ENCODE measurements at regions not wholly inside any gene's neighbourhood (a gene's known extent, or its start where the extent isn't known, plus 50 kb on each side); places are given as distances from the start of the nearest gene placed in this dataset.

GRCh38 chr14:95442016-95442632, 74.3 kb downstream of the SYNE3 start:
- no peak for DNase-seq (ENCODE audit: low read depth in 2 of 2)

GRCh38 chr14:95440951-95441350, 75.5 kb downstream of the SYNE3 start:
- no peak for DNase-seq (ENCODE audit: low read depth in 2 of 2)

DNA sequence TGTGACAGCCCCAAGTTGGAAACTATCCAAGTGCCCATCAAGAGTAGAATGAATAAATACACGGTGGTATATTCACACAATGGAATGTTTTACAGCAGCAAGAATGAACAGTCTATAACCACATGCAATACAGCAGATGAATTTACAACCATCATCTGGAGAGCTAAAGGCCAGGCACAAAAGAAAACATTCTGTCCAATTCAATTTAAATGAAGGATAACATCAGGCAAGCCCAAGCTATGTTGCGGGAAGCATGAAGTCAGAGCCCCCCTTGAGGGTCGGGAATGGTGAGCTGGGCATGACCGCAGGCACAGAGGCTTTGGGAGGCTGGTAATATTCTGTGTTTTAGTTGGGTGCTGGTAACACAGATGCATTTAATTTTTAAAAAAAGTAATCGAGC, 76.0 kb downstream of the SYNE3 start:
- DNase-seq (ENCODE audit: low read depth in 2 of 2), result no peak

DNA sequence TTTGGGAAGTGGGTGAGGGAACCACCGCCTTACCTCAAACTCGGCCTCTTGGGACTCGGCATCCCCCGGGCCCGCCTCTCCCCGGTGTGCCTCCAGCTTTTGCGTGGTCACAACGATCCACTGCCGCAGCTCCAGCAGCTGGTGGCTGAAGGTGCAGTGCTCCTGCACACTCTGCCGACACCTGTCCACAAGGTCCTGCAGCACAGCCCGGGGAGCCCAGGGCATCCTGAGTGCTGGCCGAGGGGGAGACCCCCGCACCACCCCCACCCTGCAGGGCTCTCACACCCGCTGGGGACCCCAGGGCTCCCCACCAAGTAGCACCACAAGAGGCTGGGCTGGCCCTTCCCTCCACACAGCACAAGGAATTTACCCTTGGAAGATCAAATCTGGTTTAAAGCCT, 76.6 kb downstream of the SYNE3 start:
- no peak for DNase-seq (ENCODE audit: low read depth in 2 of 2)

DNA sequence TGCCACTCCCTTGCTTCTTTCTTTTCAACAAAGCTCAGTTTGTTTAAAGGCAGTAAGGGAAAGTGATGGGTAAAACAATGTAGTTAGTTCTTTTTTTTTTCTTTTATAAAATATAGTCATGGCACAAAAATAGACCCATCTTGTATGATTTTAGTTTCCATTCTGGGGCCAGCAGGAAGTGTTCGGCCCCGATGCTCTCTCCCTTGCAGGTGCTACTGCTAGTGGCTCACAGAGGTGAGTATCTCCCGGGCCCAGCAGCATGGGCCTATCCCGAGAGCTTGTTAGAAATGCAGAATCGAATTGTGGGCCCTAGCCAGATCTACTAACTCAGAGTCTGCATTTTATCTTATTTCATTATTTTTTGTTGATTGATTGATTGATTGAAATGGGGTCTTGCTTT, 78.7 kb downstream of the SYNE3 start:
- no peak for DNase-seq (ENCODE audit: low read depth in 2 of 2)

- no peak for DNase-seq (ENCODE audit: low read depth in 2 of 2)
Observed at GRCh38 chr14:95436354-95436753, 80.1 kb downstream of the SYNE3 start.

- DNase-seq (ENCODE audit: low read depth in 2 of 2), result no peak
Observed at GRCh38 chr14:95434121-95434520, 82.3 kb downstream of the SYNE3 start.

DNA sequence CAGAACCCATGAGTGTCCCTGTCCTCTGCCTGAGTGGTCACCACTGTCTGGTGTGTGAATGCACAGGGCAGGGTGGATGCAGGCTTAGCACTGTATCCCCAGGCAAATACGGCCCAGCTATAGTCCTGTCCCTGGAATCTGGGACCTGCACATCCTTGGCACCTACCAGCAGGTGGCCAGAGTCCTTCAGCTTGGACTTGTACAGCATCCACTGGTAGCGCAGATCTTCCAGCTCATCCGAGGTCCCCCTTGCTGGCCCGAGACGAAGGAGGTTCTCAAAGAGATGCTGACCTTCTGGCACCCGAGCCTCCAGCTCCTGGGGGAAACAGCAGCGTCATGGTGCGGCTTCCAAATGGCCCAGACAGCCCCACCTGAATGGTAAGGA, 83.4 kb downstream of the SYNE3 start:
- no peak for DNase-seq (ENCODE audit: low read depth in 2 of 2)

DNA sequence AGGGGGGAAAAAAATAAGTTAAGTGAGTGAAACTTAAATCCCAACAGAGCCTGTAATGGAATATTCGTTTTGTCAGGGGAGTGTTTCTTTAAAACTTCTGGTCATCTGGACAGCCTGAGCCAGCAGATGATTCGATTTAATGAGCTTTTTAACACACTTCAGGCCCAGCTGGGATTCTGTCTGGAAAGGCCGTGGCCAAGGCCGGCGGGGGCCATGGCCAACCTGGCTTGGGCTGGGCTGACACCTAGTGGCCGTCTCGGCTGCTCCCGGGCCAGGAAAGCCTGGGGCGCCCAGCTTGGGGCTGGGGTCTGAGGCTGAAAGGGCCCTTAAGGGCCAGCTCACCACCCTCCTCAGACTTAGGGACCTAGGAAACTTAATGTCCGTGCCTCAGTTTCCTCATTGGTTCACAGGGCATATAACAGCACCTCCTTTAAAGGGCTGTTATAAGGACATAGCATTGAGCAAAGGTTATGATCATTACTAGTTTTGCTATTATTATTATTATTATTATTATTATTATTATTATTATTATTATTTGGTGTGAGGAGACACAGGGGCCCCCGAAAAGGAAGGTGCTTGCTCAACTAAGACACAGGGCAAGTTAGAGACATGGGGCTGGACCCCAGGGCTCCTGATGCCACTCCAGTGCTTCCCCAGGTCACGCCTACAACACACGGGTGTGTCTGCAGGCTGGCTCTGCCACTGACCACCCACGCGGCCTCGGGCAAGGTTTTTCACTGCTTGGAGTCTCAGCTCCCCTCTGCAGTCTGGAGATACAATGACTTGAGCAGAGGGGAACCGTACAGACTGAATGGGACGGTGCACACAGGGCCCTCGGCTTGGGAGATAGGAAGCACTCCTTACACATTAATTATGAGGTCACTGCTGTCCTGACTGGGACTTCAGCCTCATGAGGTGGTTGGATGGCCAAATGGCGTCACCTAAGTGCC, 84.0 kb downstream of the SYNE3 start:
- no peak for DNase-seq (ENCODE audit: low read depth in 2 of 2)

- DNase-seq (ENCODE audit: low read depth in 2 of 2), result no peak
Observed at GRCh38 chr14:95431199-95432143, 85.0 kb downstream of the SYNE3 start.

GRCh38 chr14:95428557-95428956, 87.9 kb downstream of the SYNE3 start:
- no peak for DNase-seq (ENCODE audit: low read depth in 2 of 2)

- DNase-seq (ENCODE audit: low read depth in 2 of 2), result no peak
Observed at GRCh38 chr14:95426116-95426475, 90.4 kb downstream of the SYNE3 start.

DNA sequence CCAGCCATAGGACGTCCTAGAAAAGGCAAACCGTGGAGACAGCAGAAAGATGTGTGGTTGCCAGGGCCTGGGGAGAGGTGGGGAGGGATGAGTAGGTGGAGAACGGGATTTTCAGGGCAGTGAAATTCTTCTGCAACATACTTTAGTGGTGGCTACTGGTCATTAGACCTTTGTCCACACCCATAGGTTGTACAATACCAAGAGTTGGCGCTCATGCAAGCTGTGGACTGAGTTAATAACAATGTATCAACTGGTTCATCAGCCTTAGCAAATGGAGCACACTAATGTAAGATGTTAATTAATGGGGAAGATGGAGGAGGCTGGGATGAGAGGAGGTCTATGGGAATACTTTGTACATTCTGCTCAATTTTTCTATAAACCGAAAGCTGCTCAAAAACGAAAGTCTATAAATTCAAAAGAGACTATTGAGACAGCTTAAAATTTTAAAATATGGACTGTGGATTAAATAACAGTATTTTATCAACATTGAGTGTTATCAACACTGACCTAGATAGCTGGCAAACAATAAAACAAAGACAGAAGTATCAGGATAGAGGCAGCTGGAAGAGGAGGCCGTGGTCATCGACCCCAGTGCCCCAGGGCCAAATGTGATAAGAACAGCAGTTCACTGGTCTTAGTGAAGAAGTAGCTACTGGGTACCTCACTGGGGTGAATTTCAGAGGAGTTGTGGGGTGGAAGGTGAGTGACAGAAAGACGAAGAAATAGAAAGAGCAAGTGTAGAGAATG, 90.9 kb downstream of the SYNE3 start:
- no peak for DNase-seq (ENCODE audit: low read depth in 2 of 2)

DNA sequence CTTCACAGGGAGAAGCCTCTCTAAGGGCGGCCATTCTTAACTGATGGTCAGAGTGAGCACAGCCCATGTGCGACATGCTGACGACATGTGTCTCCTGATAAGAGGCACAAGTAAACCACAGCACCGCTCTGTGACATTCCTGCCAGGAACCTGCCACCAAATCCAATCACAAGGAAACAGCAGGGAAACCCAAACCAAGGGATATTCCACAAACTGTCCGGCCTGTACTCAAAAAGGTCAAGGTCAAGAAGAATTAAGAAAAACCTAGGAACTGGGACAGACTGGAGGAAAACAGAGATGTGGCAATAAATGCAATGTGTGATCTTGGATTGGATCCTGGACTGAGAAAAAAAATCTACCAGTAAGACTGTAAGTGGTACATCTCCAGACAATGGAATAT, 91.9 kb downstream of the SYNE3 start:
- no peak for DNase-seq (ENCODE audit: low read depth in 2 of 2)

GRCh38 chr14:95421741-95422140, 94.7 kb downstream of the SYNE3 start:
- DNase-seq (ENCODE audit: low read depth in 2 of 2), result no peak

DNA sequence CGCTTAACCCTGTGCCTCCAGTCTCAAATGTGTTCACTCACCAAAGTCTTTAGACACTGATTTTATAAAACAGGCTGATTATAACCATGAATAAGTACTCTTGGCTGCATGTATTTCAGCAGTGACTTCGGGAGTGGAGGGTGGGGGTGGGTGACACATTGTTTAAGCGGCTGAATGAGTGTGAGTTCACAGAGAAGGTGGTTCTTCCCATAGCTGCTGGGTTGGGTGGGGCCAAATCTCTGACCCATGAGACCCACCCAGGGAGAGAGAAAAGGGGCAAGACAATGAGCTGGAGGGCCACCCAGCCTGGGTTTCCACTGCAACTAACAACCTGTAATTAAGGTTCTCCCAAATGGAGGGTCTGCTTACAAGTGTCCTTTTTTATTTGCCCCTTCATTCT, 96.4 kb downstream of the SYNE3 start:
- DNase-seq (ENCODE audit: low read depth in 2 of 2), result no peak

DNA sequence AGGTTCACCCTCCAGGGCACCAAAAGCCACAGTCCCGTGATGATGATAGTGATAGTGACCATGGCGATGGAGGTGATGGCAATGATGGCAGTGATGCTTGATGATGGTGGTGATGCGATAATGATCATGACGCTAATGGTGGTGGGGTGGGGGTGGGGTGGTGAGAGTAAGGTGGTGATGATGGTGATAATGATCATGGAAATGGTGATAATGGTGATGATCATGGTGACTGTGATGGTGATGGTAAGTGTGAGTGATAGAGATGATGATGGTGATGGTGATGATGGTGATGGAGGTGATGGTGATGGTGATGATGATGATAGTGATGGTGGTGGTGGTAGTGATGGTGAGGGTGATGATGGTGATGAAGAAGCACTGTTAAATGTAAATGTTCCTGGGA, 96.9 kb downstream of the SYNE3 start:
- DNase-seq (ENCODE audit: low read depth in 2 of 2), result no peak

- no peak for DNase-seq (ENCODE audit: low read depth in 2 of 2)
Observed at GRCh38 chr14:95418858-95419257, 97.6 kb downstream of the SYNE3 start.

GRCh38 chr14:95417492-95417891, 97.8 kb upstream of the CLMN start:
- no peak for DNase-seq (ENCODE audit: low read depth in 2 of 2)

DNA sequence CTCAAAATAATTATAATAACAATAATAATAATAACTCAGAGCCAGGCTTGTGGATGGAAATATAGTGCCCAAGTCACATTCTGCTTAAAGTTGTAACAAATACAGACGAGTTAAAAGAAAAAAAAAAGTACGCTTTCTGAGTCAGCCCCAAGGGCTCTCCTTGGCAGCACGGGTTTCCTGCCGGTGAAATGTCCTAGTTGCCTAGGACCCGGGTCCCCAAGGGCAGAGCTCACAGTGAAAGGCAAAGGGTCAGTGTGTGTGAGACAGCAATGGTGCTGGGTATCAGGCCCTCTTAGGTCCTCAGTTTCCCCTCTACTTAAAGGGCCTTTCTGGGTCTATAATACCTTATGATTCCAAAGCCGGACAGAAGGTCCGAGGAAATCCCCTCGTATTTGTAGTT, 96.3 kb upstream of the CLMN start:
- DNase-seq (ENCODE audit: low read depth in 2 of 2), result no peak
